C4-2B (cell line): ENCODE measurements at regions not wholly inside any gene's neighbourhood (a gene's known extent, or its start where the extent isn't known, plus 50 kb on each side); places are given as distances from the start of the nearest gene placed in this dataset.

Experiments
- ZFX ChIP-seq: fragments of 450-650 bp; IDR thresholded peaks from 2 replicates; pipeline ENCODE4 v1.6.1; 2017
- TF ChIP-seq, protein P1 (sequence below): fragments of 450-650 bp; conservative IDR thresholded peaks from 2 replicates; pipeline ENCODE4 v1.5.1; 2017; ENCODE audit warnings: mild to moderate bottlenecking

GRCh38 chr7:42722716-42723115 is 189.2 kb downstream of the C7orf25 start:
- TF ChIP-seq, protein P1, sequence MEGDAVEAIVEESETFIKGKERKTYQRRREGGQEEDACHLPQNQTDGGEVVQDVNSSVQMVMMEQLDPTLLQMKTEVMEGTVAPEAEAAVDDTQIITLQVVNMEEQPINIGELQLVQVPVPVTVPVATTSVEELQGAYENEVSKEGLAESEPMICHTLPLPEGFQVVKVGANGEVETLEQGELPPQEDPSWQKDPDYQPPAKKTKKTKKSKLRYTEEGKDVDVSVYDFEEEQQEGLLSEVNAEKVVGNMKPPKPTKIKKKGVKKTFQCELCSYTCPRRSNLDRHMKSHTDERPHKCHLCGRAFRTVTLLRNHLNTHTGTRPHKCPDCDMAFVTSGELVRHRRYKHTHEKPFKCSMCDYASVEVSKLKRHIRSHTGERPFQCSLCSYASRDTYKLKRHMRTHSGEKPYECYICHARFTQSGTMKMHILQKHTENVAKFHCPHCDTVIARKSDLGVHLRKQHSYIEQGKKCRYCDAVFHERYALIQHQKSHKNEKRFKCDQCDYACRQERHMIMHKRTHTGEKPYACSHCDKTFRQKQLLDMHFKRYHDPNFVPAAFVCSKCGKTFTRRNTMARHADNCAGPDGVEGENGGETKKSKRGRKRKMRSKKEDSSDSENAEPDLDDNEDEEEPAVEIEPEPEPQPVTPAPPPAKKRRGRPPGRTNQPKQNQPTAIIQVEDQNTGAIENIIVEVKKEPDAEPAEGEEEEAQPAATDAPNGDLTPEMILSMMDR, result no peak
- no peak for TF ChIP-seq ZFX
